ENCODE measurements at regions not wholly inside any gene's neighbourhood (a gene's known extent, or its start where the extent isn't known, plus 50 kb on each side); places are given as distances from the start of the nearest gene placed in this dataset.
A peak's percentile ranks its signal among the peaks of the same experiment; 100 is the strongest.

- no peak for DNase-seq
- no peak for TF ChIP-seq CTCF (IDR thresholded peaks at IDR 0.05)
- no peak for TF ChIP-seq POLR2A (IDR thresholded peaks at IDR 0.05)
- H3K27ac ChIP-seq: no peak overlapping the region
Observed at GRCh38 chr2:57899898-57900297, 146.7 kb upstream of the VRK2 start.

GRCh38 chr2:57902578-57902977, 144.0 kb upstream of the VRK2 start:
- no peak for DNase-seq
- TF ChIP-seq POLR2A (IDR thresholded peaks at IDR 0.05): no peak
- no peak for TF ChIP-seq CTCF (IDR thresholded peaks at IDR 0.05)

More at GRCh38 chr2:57899898-57900297, 146.7 kb upstream of the VRK2 start:
- H3K36me3 ChIP-seq: no peaks in the 10 kb centered on the region
- H3K4me3 ChIP-seq: no peak overlapping the region
- H3K4me1 ChIP-seq: no peaks in the 10 kb centered on the region
- no peaks in the 10 kb centered on the region for H3K9me3 ChIP-seq
- H3K27me3 ChIP-seq: no peaks in the 10 kb centered on the region

GRCh38 chr2:57906152-57906732, 140.4 kb upstream of the VRK2 start:
- no peak for DNase-seq
- Histone ChIP-seq H3K4me1 (no peaks in the 10 kb centered on the region), H3K27me3 (no peaks in the 10 kb centered on the region), H3K9me3 (no peaks in the 10 kb centered on the region), H3K4me3 (no peak overlapping the region), H3K36me3 (no peaks in the 10 kb centered on the region), H3K27ac (no peak overlapping the region)
- TF ChIP-seq CTCF (IDR thresholded peaks at IDR 0.05): peak; percentile 37 to 79 (median 72)
- TF ChIP-seq POLR2A (IDR thresholded peaks at IDR 0.05): no peak

More at GRCh38 chr2:57902578-57902977, 144.0 kb upstream of the VRK2 start:
- Histone ChIP-seq H3K27me3 (no peaks in the 10 kb centered on the region), H3K27ac (no peak overlapping the region), H3K36me3 (no peaks in the 10 kb centered on the region), H3K4me3 (no peak overlapping the region), H3K4me1 (no peaks in the 10 kb centered on the region), H3K9me3 (no peaks in the 10 kb centered on the region)

GRCh38 chr2:57907411-57907810, 139.2 kb upstream of the VRK2 start:
- Histone ChIP-seq H3K4me1 (no peaks in the 10 kb centered on the region), H3K9me3 (no peaks in the 10 kb centered on the region), H3K27ac (no peak overlapping the region), H3K4me3 (no peak overlapping the region), H3K27me3 (no peaks in the 10 kb centered on the region), H3K36me3 (no peaks in the 10 kb centered on the region)
- no peak for DNase-seq
- TF ChIP-seq POLR2A (IDR thresholded peaks at IDR 0.05): no peak
- TF ChIP-seq CTCF (IDR thresholded peaks at IDR 0.05): no peak

GRCh38 chr2:57908736-57909161, 137.9 kb upstream of the VRK2 start:
- DNase-seq: no peak
- Histone ChIP-seq H3K36me3 (no peaks in the 10 kb centered on the region), H3K9me3 (no peaks in the 10 kb centered on the region), H3K4me1 (no peaks in the 10 kb centered on the region), H3K27me3 (no peaks in the 10 kb centered on the region), H3K27ac (no peak overlapping the region), H3K4me3 (no peak overlapping the region)
- no peak for TF ChIP-seq POLR2A (IDR thresholded peaks at IDR 0.05)
- TF ChIP-seq CTCF (IDR thresholded peaks at IDR 0.05): no peak

- no peaks in the 10 kb centered on the region for H3K4me1 ChIP-seq
- no peak for DNase-seq
Observed at GRCh38 chr2:57918126-57918525, 128.5 kb upstream of the VRK2 start.

More at GRCh38 chr2:57918126-57918525, 128.5 kb upstream of the VRK2 start:
- no peaks in the 10 kb centered on the region for H3K36me3 ChIP-seq
- H3K4me3 ChIP-seq: no peak overlapping the region
- TF ChIP-seq CTCF (IDR thresholded peaks at IDR 0.05): no peak
- no peak for TF ChIP-seq POLR2A (IDR thresholded peaks at IDR 0.05)
- H3K27ac ChIP-seq: no peak overlapping the region
- H3K27me3 ChIP-seq: no peaks in the 10 kb centered on the region
- no peaks in the 10 kb centered on the region for H3K9me3 ChIP-seq
